Motor neuron (in vitro differentiated cells): ENCODE measurements at regions not wholly inside any gene's neighbourhood (a gene's known extent, or its start where the extent isn't known, plus 50 kb on each side); places are given as distances from the start of the nearest gene placed in this dataset.

Source experiments
- ATAC-seq, 8 experiments: fragments of 200-7000 bp; cut with Tn5 transposase; replicated peaks in 6 of 8; 2 replicates each; pipeline ENCODE4 v1.8.0; 2021; ENCODE audit warnings: mild to moderate bottlenecking in 8 of 8, moderate library complexity in 8 of 8
- H3K27ac ChIP-seq, 2 donors: fragments of 250-450 bp; sonication (Bioruptor Pico); 2 replicates each; pipeline ENCODE4 v1.9.0; 2021; ENCODE audit warnings: antibody characterized with exemption in 2 of 2, mild to moderate bottlenecking in 2 of 2, moderate library complexity in 1 of 2
- H3K4me1 ChIP-seq, 2 donors: fragments of 250-450 bp; sonication (Bioruptor Pico); replicated peaks in 1 of 2; 2 replicates each; pipeline ENCODE4 v1.6.1; 2021; ENCODE audit warnings: antibody characterized with exemption in 2 of 2, mild to moderate bottlenecking in 2 of 2, moderate library complexity in 1 of 2
- H3K4me3 ChIP-seq, 5 donors: fragments of 250-450 bp; sonication (Bioruptor Pico); 2 replicates each; pipeline ENCODE4 v1.9.0; 2021; ENCODE audit warnings: antibody characterized with exemption in 5 of 5, mild to moderate bottlenecking in 5 of 5, moderate library complexity in 4 of 5
- WGBS, 10 experiments: fragments of 450-650 bp; shearing (Covaris generic); methylation state at CpG; one replicate each; pipeline ENCODE4 v1.0.0; 2022; 5-methylcytosine and 5-hydroxymethylcytosine counted together
- in situ Hi-C, 9 experiments: fragments of 400-800 bp; cut with MboI; loops; one replicate each; pipeline ENCODE4 v1.15.0; 2021; ENCODE audit warnings: low sequenced_read_pairs in 9 of 9, low pct_unique_long_range_greater_than_20kb in 2 of 9; ENCODE audit not compliant: unreplicated experiment in 9 of 9

GRCh38 chr10:129110780-129111179 lies 356.3 kb upstream of the MGMT start:
- Histone ChIP-seq H3K4me1 (no peaks in the 10 kb centered on the region), H3K4me3 (no peak overlapping the region), H3K27ac (no peak overlapping the region)
- no peak for ATAC-seq
- in situ Hi-C loops: no loop called here
- WGBS, 10 experiments: 100% methylated on average over 1 to 6 of the region's 10 CpGs; no CpG with 5 or more reads in 8 of the 10 experiments

GRCh38 chr10:129111922-129112321 lies 355.1 kb upstream of the MGMT start:
- no peak for ATAC-seq
- in situ Hi-C loops: no loop called here
- WGBS, 10 experiments: 30 to 100% (median 58%) methylated on average over 1 to 5 of the region's 6 CpGs; no CpG with 5 or more reads in 2 of the 10 experiments
- Histone ChIP-seq H3K4me1 (peaks cover 0 to 2% of the 10 kb centered on the region in 2 donors), H3K27ac (no peak overlapping the region), H3K4me3 (no peak overlapping the region)

- WGBS, 10 experiments: 32 to 90% (median 78%) methylated on average over 2 to 6 of the region's 10 CpGs; no CpG with 5 or more reads in 5 of the 10 experiments
- no peak overlapping the region for H3K27ac ChIP-seq
- peaks cover 0 to 2% of the 10 kb centered on the region in 2 donors for H3K4me1 ChIP-seq
- ATAC-seq: peak in 1 of 8 experiments; percentile 72
- in situ Hi-C loops: no loop called here
- H3K4me3 ChIP-seq: no peak overlapping the region
Measured at GRCh38 chr10:129114588-129114987, 352.5 kb upstream of the MGMT start.

GRCh38 chr10:129116371-129116770 lies 350.7 kb upstream of the MGMT start:
- in situ Hi-C loops: no loop called here

GRCh38 chr10:129120441-129120840 lies 346.6 kb upstream of the MGMT start:
- Histone ChIP-seq H3K27ac (no peak overlapping the region), H3K4me3 (no peak overlapping the region), H3K4me1 (peaks cover 0 to 2% of the 10 kb centered on the region in 2 donors)
- in situ Hi-C loops: no loop called here
- WGBS, 10 experiments: 0 to 100% (median 100%) methylated on average over 1 of the region's 2 CpGs; no CpG with 5 or more reads in 7 of the 10 experiments
- ATAC-seq: no peak

More at GRCh38 chr10:129116371-129116770, 350.7 kb upstream of the MGMT start:
- WGBS, 10 experiments: 10 to 100% (median 59%) methylated on average over 1 to 7 of the region's 8 CpGs; no CpG with 5 or more reads in 1 of the 10 experiments
- Histone ChIP-seq H3K4me3 (no peak overlapping the region), H3K27ac (no peak overlapping the region), H3K4me1 (peaks cover 0 to 2% of the 10 kb centered on the region in 2 donors)
- ATAC-seq: peak in 3 of 8 experiments; percentile 65 to 75 (median 68)

GRCh38 chr10:129122846-129123245 lies 344.2 kb upstream of the MGMT start:
- 20 to 100% (median 79%) methylated on average over 1 to 3 of the region's 3 CpGs; no CpG with 5 or more reads in 5 of the 10 experiments for WGBS, 10 experiments
- no peak overlapping the region for H3K4me3 ChIP-seq

GRCh38 chr10:129123428-129123827 lies 343.6 kb upstream of the MGMT start:
- Histone ChIP-seq H3K4me1 (no peaks in the 10 kb centered on the region), H3K4me3 (no peak overlapping the region), H3K27ac (no peak overlapping the region)
- in situ Hi-C loops: no loop called here
- ATAC-seq: no peak
- 20 to 92% (median 58%) methylated on average over 1 to 6 of the region's 6 CpGs; no CpG with 5 or more reads in 1 of the 10 experiments for WGBS, 10 experiments

More at GRCh38 chr10:129122846-129123245, 344.2 kb upstream of the MGMT start:
- Histone ChIP-seq H3K27ac (no peak overlapping the region), H3K4me1 (no peaks in the 10 kb centered on the region)
- no peak for ATAC-seq
- in situ Hi-C loops: no loop called here

GRCh38 chr10:129126982-129127381 lies 340.1 kb upstream of the MGMT start:
- H3K4me1 ChIP-seq: no peaks in the 10 kb centered on the region
- WGBS, 10 experiments: 15 to 92% (median 76%) methylated on average over 2 to 4 of the region's 4 CpGs
- H3K4me3 ChIP-seq: no peak overlapping the region
- no peak overlapping the region for H3K27ac ChIP-seq
- in situ Hi-C loops: no loop called here
- peak in 3 of 8 experiments; percentile 28 to 91 (median 59) for ATAC-seq

- in situ Hi-C loops: no loop called here
- 39 to 100% (median 84%) methylated on average over 2 to 10 of the region's 12 CpGs; no CpG with 5 or more reads in 1 of the 10 experiments for WGBS, 10 experiments
- Histone ChIP-seq H3K27ac (no peak overlapping the region), H3K4me3 (no peak overlapping the region), H3K4me1 (peaks cover 18 to 29% of the 10 kb centered on the region in 2 donors)
- ATAC-seq: no peak
Measured at GRCh38 chr10:129131457-129132132, 335.4 kb upstream of the MGMT start.

- no peak overlapping the region for H3K4me3 ChIP-seq
- H3K27ac ChIP-seq: no peak overlapping the region
- H3K4me1 ChIP-seq: peaks cover 18 to 39% of the 10 kb centered on the region in 2 donors
- 0 to 100% (median 93%) methylated on average over 1 to 3 of the region's 5 CpGs; no CpG with 5 or more reads in 5 of the 10 experiments for WGBS, 10 experiments
- in situ Hi-C loops: no loop called here
- ATAC-seq: no peak
Measured at GRCh38 chr10:129133856-129134255, 333.2 kb upstream of the MGMT start.

GRCh38 chr10:129134371-129134770 lies 332.7 kb upstream of the MGMT start:
- H3K4me3 ChIP-seq: no peak overlapping the region
- H3K4me1 ChIP-seq: peaks cover 18 to 39% of the 10 kb centered on the region in 2 donors
- WGBS, 10 experiments: 0 to 88% (median 60%) methylated on average over 1 to 8 of the region's 11 CpGs; no CpG with 5 or more reads in 4 of the 10 experiments
- in situ Hi-C loops: no loop called here
- peak in 3 of 8 experiments; percentile 35 to 88 (median 41) for ATAC-seq
- H3K27ac ChIP-seq: no peak overlapping the region

GRCh38 chr10:129135624-129136023 lies 331.4 kb upstream of the MGMT start:
- H3K27ac ChIP-seq: no peak overlapping the region
- H3K4me3 ChIP-seq: no peak overlapping the region
- WGBS, 10 experiments: 0 to 88% (median 50%) methylated on average over 1 to 5 of the region's 5 CpGs; no CpG with 5 or more reads in 1 of the 10 experiments
- peaks cover 30 to 51% of the 10 kb centered on the region in 2 donors for H3K4me1 ChIP-seq
- ATAC-seq: peak in 6 of 8 experiments; percentile 38 to 94 (median 70)
- in situ Hi-C loops: no loop called here

GRCh38 chr10:129136074-129136473 lies 331.0 kb upstream of the MGMT start:
- no peak for ATAC-seq
- in situ Hi-C loops: no loop called here
- Histone ChIP-seq H3K4me1 (peaks cover 34 to 55% of the 10 kb centered on the region in 2 donors), H3K4me3 (no peak overlapping the region), H3K27ac (no peak overlapping the region)
- 17 to 100% (median 66%) methylated on average over 1 to 8 of the region's 9 CpGs; no CpG with 5 or more reads in 2 of the 10 experiments for WGBS, 10 experiments
